OCI-LY7 (cell line): ENCODE measurements at regions not wholly inside any gene's neighbourhood (a gene's known extent, or its start where the extent isn't known, plus 50 kb on each side); places are given as distances from the start of the nearest gene placed in this dataset.

Experiments
- EZH2phosphoT487 ChIP-seq: fragments of 200-600 bp; sonication (generic); IDR thresholded peaks from 2 replicates; pipeline ENCODE4 v1.6.1; 2018; ENCODE audit warnings: low read depth, borderline replicate concordance, mild to moderate bottlenecking, mixed run types, antibody characterized with exemption, low read length, moderate library complexity, mixed read lengths
- TF ChIP-seq, protein P1 (sequence below): fragments of 200-600 bp; sonication (generic); conservative IDR thresholded peaks from 2 replicates; pipeline ENCODE4 v1.5.1; 2014; ENCODE audit warnings: mild to moderate bottlenecking, antibody characterized with exemption, low read length, moderate library complexity, mixed read lengths

DNA sequence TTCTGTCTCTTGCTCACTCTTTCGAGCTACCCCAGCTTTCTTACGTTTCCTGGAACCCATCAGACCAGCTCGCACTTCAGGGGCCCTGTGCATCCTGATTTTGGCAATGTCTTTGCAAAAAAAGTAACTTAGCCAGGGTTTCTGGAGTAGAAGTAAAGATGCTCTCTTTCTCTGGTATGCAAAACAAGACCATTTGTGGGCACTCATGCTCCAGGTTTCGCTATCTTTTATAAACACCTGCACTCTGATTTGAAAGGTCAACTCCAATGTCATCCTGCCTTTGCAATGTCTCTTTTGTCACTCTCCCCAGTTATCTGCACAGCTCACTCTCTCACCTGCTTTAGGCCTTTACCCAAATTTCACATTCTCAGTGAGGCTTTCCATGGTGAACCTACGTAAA is 869.1 kb downstream of the QKI start:
- TF ChIP-seq, protein P1, sequence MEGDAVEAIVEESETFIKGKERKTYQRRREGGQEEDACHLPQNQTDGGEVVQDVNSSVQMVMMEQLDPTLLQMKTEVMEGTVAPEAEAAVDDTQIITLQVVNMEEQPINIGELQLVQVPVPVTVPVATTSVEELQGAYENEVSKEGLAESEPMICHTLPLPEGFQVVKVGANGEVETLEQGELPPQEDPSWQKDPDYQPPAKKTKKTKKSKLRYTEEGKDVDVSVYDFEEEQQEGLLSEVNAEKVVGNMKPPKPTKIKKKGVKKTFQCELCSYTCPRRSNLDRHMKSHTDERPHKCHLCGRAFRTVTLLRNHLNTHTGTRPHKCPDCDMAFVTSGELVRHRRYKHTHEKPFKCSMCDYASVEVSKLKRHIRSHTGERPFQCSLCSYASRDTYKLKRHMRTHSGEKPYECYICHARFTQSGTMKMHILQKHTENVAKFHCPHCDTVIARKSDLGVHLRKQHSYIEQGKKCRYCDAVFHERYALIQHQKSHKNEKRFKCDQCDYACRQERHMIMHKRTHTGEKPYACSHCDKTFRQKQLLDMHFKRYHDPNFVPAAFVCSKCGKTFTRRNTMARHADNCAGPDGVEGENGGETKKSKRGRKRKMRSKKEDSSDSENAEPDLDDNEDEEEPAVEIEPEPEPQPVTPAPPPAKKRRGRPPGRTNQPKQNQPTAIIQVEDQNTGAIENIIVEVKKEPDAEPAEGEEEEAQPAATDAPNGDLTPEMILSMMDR: no peak
- no peak for TF ChIP-seq EZH2phosphoT487
